GM12878 (cell line): ENCODE measurements at regions not wholly inside any gene's neighbourhood (a gene's known extent, or its start where the extent isn't known, plus 50 kb on each side); places are given as distances from the start of the nearest gene placed in this dataset.

Experiments used
- ATAC-seq: fragments of 200-7000 bp; cut with Tn5 transposase; 3 replicates; pipeline ENCODE4 v1.9.1; 2020; ENCODE audit warnings: mild to moderate bottlenecking, moderate library complexity
- BruUV-seq: library from RNA; stranded (reverse); fragments of 400-500 nt; replicated peaks from 2 replicates; lab custom pipeline; 2021; lab: Mats Ljungman, UMichigan
- CTCF ChIA-PET: fragments of 300-600 bp; sonication (Branson Sonifier 250); formaldehyde crosslinking; extraction: SDS; loops from one replicate; lab custom pipeline; 2021; ENCODE audit warnings: inconsistent platforms; lab: Yijun Ruan, JAX
- POLR2A ChIA-PET: fragments of 350-600 bp; formaldehyde crosslinking; extraction: SDS; loops from one replicate; lab custom pipeline; 2021; ENCODE audit warnings: inconsistent platforms; lab: Charles Lee
- RAD21 ChIA-PET: fragments of 300-600 bp; sonication (Branson Sonifier 250); formaldehyde crosslinking; loops from one replicate; lab custom pipeline; 2023; ENCODE audit warnings: antibody characterized with exemption; ENCODE audit not compliant: unreplicated experiment; lab: Charles Lee
- SMC1A ChIA-PET: fragments of 300-600 bp; sonication (Branson Sonifier 250); formaldehyde crosslinking; loops from one replicate; lab custom pipeline; 2023; ENCODE audit not compliant: unreplicated experiment, uncharacterized antibody; lab: Charles Lee
- DNase-seq: peaks from one replicate; pipeline ENCODE4 v3.0.0-alpha.2; 2011; ENCODE audit warnings: low read depth, low spot score
- FAIRE-seq: peaks from 3 replicates; lab custom pipeline; 2011; peaks lifted over from hg19 to GRCh38; lab: Jason Lieb, UNC
- H2AFZ ChIP-seq: 2 replicates; pipeline ENCODE4 v1.6.0; 2011; ENCODE audit warnings: low read depth, low read length, control low read depth; ENCODE audit not compliant: control insufficient read depth
- H3K27ac ChIP-seq: 2 replicates; pipeline ENCODE4 v1.5.1; 2011; ENCODE audit warnings: control low read depth; ENCODE audit not compliant: control insufficient read depth, insufficient read depth
- H3K27me3 ChIP-seq, 2 experiments: replicated peaks in 1 of 2; 2 replicates each; pipeline versions ENCODE4 v1.6.0 to v1.6.1; 2011; ENCODE audit warnings: low read length in 1 of 2; ENCODE audit not compliant: control insufficient read depth in 2 of 2, insufficient read depth in 2 of 2
- H3K36me3 ChIP-seq, 2 experiments: 2 replicates each; pipeline ENCODE4 v1.5.1; 2011; ENCODE audit warnings: low read length in 1 of 2; ENCODE audit not compliant: control insufficient read depth in 2 of 2, insufficient read depth in 2 of 2
- H3K4me1 ChIP-seq: 2 replicates; pipeline ENCODE4 v1.6.1; 2011; ENCODE audit warnings: mild to moderate bottlenecking, low read length, moderate library complexity, mixed read lengths; ENCODE audit not compliant: control insufficient read depth, insufficient read depth
- H3K4me2 ChIP-seq: 2 replicates; pipeline ENCODE4 v1.6.0; 2011; ENCODE audit warnings: control low read depth; ENCODE audit not compliant: control insufficient read depth, insufficient read depth
- H3K4me3 ChIP-seq: fragments of 200-600 bp; sonication (generic); 2 replicates; pipeline ENCODE4 v1.5.1; 2016
- H3K79me2 ChIP-seq: 2 replicates; pipeline ENCODE4 v1.6.0; 2011; ENCODE audit warnings: low read length; ENCODE audit not compliant: control insufficient read depth, insufficient read depth
- H3K9ac ChIP-seq: 2 replicates; pipeline ENCODE4 v1.8.0; 2011; ENCODE audit warnings: low read length, control low read depth, mixed read lengths; ENCODE audit not compliant: control insufficient read depth, insufficient read depth
- H3K9me3 ChIP-seq: replicated peaks from 3 replicates; pipeline ENCODE4 v1.5.1; 2011; ENCODE audit warnings: mild to moderate bottlenecking, low read length; ENCODE audit not compliant: control insufficient read depth, insufficient read depth
- H4K20me1 ChIP-seq: 2 replicates; pipeline ENCODE4 v1.6.0; 2011; ENCODE audit not compliant: control insufficient read depth, insufficient read depth
- CBFB ChIP-seq: IDR thresholded peaks from 2 replicates; pipeline ENCODE4 v1.6.1; 2016; ENCODE audit warnings: antibody characterized with exemption, low read depth
- CHD4 ChIP-seq: fragments of 200-600 bp; sonication (generic); IDR thresholded peaks from 2 replicates; pipeline ENCODE4 v1.6.1; 2016; ENCODE audit warnings: mild to moderate bottlenecking
- POLR2A ChIP-seq: IDR thresholded peaks from 2 replicates; pipeline ENCODE4 v1.6.1; 2011; ENCODE audit warnings: low read depth, mild to moderate bottlenecking, low read length
- RELA ChIP-seq: fragments of 450-650 bp; IDR thresholded peaks from 2 replicates; pipeline ENCODE4 v1.8.0; 2014; ENCODE audit warnings: borderline replicate concordance; ENCODE audit not compliant: partially characterized antibody
- SMARCA5 ChIP-seq: fragments of 450-650 bp; IDR thresholded peaks from 2 replicates; pipeline ENCODE4 v1.6.1; 2017; ENCODE audit warnings: mild to moderate bottlenecking
- WGBS: methylation state at CpG from one replicate; pipeline ENCODE4 v1.1.6; 2016; ENCODE audit warnings: low lambda C conversion rate; ENCODE audit not compliant: insufficient replicate concordance, insufficient coverage; ENCODE audit errors: missing lambda C conversion rate; 5-methylcytosine and 5-hydroxymethylcytosine counted together
- in situ Hi-C: fragments of 300-500 bp; cut with MboI; formaldehyde crosslinking; loops from 9 replicates; pipeline ENCODE4 v1.14.3; 2018; ENCODE audit warnings: mixed read lengths
- intact Hi-C: fragments of 100-400 bp; cut with micrococcal nuclease; formaldehyde crosslinking; loops from one replicate; pipeline ENCODE4 v1.14.2; 2022; ENCODE audit not compliant: unreplicated experiment
- TF ChIP-seq, protein P1 (sequence below): fragments of 450-650 bp; formaldehyde crosslinking; IDR thresholded peaks from 2 replicates; pipeline ENCODE4 v1.4.0; 2022; ENCODE audit warnings: mild to moderate bottlenecking, moderate library complexity
- TF ChIP-seq, protein P2 (sequence below): fragments of 450-650 bp; IDR thresholded peaks from 2 replicates; pipeline ENCODE4 v1.6.1; 2017; ENCODE audit warnings: mild to moderate bottlenecking, low read depth, inconsistent platforms; ENCODE audit not compliant: poor library complexity, severe bottlenecking
- TF ChIP-seq, protein P3 (sequence below): fragments of 450-650 bp; IDR thresholded peaks from 2 replicates; pipeline ENCODE4 v1.6.1; 2017; ENCODE audit warnings: low read depth, mild to moderate bottlenecking, moderate library complexity

DNA sequence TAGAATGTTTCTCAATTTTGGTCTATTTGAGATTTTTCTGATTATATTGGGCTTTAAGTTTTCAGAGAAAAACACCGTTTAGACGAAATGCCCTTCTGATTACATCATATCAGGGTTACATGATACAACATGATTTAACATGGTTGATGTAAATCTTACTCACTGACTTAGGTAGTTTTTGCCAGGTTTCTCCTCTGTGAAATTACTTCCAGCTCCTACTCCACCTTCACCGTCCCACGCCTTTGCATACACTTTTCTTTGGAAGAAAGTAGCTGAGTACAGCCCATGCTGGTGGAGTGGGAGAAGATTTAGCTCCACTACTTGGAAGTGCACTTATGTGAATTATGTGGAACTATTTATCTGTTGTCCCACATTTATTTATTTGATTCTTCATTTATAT lies 433.2 kb upstream of the KLHL1 start:
- Histone ChIP-seq H3K27ac (no peak overlapping the region), H3K4me2 (no peak overlapping the region), H3K27me3 (no peaks in the 10 kb centered on the region), H3K9me3 (no peaks in the 10 kb centered on the region), H3K9ac (no peak overlapping the region)
- in situ Hi-C loops, result no loop called here
- intact Hi-C loops, result no loop called here
- no peak for DNase-seq
- ChIA-PET SMC1A (no interaction called here), CTCF (interaction anchor here (0.5 kb wide), 1 partner anchor 9 kb away, joined by 3 read pairs; no protein-coding TSS in a partner anchor)
- no TSS peak for BruUV-seq
- WGBS, result 21% methylated on average over 4 of the region's 4 CpGs
- TF ChIP-seq, protein P1, sequence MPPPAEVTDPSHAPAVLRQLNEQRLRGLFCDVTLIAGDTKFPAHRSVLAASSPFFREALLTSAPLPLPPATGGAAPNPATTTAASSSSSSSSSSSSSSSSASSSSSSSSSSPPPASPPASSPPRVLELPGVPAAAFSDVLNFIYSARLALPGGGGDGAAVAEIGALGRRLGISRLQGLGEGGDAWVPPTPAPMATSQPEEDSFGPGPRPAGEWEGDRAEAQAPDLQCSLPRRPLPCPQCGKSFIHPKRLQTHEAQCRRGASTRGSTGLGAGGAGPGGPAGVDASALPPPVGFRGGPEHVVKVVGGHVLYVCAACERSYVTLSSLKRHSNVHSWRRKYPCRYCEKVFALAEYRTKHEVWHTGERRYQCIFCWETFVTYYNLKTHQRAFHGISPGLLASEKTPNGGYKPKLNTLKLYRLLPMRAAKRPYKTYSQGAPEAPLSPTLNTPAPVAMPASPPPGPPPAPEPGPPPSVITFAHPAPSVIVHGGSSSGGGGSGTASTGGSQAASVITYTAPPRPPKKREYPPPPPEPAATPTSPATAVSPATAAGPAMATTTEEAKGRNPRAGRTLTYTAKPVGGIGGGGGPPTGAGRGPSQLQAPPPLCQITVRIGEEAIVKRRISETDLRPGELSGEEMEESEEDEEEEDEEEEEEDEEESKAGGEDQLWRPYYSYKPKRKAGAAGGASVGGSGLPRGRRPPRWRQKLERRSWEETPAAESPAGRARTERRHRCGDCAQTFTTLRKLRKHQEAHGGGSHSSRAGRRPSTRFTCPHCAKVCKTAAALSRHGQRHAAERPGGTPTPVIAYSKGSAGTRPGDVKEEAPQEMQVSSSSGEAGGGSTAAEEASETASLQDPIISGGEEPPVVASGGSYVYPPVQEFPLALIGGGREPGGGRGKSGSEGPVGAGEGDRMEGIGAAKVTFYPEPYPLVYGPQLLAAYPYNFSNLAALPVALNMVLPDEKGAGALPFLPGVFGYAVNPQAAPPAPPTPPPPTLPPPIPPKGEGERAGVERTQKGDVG (CRISPR knock-in tag), result no peak
- TF ChIP-seq RELA (no peak), POLR2A (no peak), CBFB (no peak), SMARCA5 (no peak), CHD4 (no peak)
- TF ChIP-seq, protein P2, sequence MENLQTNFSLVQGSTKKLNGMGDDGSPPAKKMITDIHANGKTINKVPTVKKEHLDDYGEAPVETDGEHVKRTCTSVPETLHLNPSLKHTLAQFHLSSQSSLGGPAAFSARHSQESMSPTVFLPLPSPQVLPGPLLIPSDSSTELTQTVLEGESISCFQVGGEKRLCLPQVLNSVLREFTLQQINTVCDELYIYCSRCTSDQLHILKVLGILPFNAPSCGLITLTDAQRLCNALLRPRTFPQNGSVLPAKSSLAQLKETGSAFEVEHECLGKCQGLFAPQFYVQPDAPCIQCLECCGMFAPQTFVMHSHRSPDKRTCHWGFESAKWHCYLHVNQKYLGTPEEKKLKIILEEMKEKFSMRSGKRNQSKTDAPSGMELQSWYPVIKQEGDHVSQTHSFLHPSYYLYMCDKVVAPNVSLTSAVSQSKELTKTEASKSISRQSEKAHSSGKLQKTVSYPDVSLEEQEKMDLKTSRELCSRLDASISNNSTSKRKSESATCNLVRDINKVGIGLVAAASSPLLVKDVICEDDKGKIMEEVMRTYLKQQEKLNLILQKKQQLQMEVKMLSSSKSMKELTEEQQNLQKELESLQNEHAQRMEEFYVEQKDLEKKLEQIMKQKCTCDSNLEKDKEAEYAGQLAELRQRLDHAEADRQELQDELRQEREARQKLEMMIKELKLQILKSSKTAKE, result no peak
- TF ChIP-seq, protein P3, sequence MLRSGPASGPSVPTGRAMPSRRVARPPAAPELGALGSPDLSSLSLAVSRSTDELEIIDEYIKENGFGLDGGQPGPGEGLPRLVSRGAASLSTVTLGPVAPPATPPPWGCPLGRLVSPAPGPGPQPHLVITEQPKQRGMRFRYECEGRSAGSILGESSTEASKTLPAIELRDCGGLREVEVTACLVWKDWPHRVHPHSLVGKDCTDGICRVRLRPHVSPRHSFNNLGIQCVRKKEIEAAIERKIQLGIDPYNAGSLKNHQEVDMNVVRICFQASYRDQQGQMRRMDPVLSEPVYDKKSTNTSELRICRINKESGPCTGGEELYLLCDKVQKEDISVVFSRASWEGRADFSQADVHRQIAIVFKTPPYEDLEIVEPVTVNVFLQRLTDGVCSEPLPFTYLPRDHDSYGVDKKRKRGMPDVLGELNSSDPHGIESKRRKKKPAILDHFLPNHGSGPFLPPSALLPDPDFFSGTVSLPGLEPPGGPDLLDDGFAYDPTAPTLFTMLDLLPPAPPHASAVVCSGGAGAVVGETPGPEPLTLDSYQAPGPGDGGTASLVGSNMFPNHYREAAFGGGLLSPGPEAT, result no peak
- TF ChIP-seq, all 136 proteins: peak for 0
- ATAC-seq (no peak), FAIRE-seq (no peak)
- Histone ChIP-seq H3K4me3 (no peak overlapping the region), H4K20me1 (no peaks in the 10 kb centered on the region), H3K79me2 (no peaks in the 10 kb centered on the region), H3K36me3 (no peaks in the 10 kb centered on the region), H3K4me1 (no peaks in the 10 kb centered on the region), H2AFZ (no peak overlapping the region)
- ChIA-PET POLR2A (no interaction called here), RAD21 (no interaction called here)
